HG03196 (cell line): ENCODE measurements at regions not wholly inside any gene's neighbourhood (a gene's known extent, or its start where the extent isn't known, plus 50 kb on each side); places are given as distances from the start of the nearest gene placed in this dataset.
"Not testable (repeated sequence)": the region's sequence is repeated elsewhere in the genome, so short reads cannot be mapped to it uniquely, and the experiment has no call there.

Experiments used
- ATAC-seq: cut with Tn5 transposase; IDR thresholded peaks from one replicate; pipeline ENCODE4 v1.9.1; 2021; ENCODE audit not compliant: unreplicated experiment

DNA sequence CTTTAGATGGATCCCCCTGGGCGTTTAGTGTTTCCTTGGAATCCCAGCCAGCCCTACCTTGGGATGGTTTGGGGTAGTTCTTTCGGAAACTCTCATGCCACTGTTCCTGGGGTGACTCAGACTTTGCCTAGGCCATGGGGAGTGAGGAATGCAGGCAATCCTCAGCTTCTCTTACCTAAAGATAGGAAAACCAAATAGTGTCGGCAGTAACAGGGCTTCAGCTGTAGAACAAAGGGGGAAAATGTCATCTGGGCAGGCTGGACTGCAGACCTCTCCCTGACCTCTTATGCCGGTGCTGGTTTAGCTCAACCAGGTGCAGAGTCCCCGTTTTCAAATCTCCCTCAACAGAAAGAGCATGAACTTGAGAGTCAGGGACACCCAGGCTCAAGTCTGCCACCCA lies 252.1 kb downstream of the TSN start:
- no peak for ATAC-seq

GRCh38 chr2:122009561-122009960 lies 254.1 kb downstream of the TSN start:
- ATAC-seq: no peak

GRCh38 chr2:122011493-122012270 lies 256.2 kb downstream of the TSN start:
- ATAC-seq: no peak

GRCh38 chr2:122018736-122019135 lies 263.3 kb downstream of the TSN start:
- ATAC-seq: no peak

GRCh38 chr2:122019724-122020123 lies 264.3 kb downstream of the TSN start:
- no peak for ATAC-seq

GRCh38 chr2:122020377-122020776 lies 264.9 kb downstream of the TSN start:
- ATAC-seq: no peak

DNA sequence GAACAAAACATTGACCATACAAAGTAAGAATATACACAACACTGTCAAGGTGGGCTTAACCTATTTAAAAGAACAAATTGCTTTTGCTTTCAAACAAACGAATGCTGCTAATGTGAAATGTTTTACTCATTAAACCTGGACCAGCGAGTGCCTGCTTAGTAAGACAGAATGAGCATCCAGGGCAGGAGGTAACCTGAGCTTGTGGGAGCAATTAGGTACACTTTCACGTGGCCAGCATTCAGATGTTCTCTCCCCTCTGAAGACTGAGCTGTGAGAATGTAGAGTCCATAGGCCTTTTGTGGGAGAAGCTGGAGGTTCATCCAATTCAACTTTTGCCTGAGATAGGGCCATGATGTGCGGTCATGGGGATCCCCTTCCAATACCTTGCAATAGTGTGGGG lies 266.5 kb downstream of the TSN start:
- no peak for ATAC-seq

- ATAC-seq: no peak
These were observed 267.1 kb downstream of the TSN start for GRCh38 chr2:122022531-122022930.

DNA sequence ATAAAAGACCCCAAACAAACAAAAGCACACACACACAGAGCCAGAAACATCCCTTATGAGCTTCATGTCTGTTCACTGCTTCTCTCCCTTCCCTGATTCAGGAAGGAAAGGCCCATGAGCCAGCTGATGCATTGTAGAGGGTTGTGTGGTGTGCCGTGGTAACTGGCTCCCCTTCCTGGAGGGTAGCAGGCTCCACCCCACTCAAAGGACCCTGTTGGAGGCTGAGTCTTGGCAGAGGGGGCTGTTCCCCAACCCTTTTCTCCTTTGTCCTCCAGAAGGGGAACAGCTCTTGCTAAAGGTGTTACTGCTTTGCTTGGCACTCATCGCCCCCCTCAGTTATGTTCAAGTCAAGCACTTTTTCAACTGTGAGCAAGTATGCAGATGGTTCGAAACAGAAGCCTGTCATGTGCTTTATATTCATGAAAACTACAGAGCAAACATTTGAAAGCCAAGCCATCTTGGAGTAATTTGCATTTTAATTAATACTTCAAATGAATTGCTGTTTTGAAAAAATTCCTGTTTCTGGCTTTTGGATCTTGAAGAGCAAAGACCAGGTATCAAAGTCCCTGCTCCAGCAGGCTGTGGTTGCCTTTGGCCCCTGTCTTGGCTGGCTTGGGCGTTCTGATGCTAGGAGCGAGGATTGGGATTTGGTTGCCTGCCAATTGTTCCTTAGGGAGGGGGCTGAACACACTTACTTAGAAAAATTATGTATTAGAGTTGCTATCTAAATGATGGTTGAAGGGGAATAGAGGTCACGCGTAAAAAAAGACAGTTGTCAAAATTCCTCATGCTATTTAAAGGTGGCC lies 267.8 kb downstream of the TSN start:
- no peak for ATAC-seq

DNA sequence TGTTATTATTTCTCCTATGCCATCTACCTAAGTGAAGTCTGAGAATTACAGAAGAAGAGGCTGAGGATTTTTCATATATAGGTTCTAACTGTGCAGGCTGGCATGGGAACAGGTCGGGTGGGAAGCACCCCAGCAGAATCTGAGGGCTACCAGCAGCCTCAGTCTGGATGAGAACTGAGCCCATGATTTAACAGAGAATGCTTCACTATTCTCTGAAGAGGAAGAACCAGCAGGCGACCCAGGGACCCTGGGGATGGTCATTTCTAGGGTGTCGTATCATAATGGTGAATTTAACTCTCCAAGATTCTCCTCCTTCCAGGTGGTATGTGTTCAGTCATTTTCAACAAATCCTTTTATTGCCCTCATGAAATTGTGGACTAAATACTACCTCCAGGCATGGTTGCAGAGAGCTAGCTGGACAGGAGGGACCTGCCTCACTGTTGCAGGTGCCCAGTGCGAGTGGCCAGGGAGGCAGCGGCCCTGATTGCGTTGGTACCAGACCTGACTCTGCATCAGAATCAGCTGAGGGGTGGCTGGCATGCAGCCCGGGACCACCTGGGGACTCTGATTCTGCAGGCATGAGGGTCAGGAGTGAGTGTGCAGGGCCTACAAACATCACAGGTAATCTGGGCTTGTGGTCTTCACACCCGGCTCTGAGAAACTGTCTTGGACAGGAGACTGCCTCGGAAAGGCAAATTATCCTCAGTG lies 272.2 kb downstream of the TSN start:
- no peak for ATAC-seq

GRCh38 chr2:122028371-122029100 lies 273.1 kb downstream of the TSN start:
- no peak for ATAC-seq

GRCh38 chr2:122029456-122029855 lies 274.0 kb downstream of the TSN start:
- no peak for ATAC-seq

- no peak for ATAC-seq
These were observed 274.5 kb downstream of the TSN start for GRCh38 chr2:122029945-122030344.

DNA sequence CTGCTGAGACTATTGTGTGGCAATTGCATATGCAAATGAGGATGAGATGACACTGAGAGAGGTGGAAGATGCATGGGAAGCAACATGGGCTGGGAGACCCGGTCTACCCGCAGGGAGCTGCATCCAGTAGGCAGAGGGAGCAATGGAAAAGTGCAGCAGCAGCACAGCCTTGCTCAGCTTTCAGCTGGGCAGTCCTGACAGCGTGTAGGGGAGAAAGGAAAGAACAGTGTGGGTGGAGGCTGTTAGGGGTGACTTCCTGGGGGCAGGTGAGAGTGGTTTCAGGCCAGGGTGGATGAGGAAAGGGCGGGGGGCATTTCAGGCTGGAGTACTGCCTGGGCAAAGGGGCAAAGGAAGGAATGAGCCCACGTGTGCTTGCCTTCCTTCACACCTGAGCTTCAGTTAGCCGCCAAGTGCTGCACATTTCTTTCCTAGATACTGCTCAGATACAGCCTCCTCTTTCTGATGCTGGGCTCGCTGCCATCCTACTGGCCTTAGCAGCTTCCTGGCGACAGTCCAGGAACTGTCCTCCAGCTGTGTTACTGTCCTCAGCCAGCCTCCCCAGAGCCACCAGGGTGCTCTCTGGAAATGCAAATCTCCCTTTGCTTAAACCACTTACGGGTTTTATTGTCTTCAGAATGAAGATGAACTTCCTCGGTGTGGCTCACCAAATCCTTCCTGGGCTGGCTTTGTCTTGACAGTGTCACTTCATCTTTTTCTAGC lies 276.3 kb downstream of the TSN start:
- ATAC-seq: no peak

GRCh38 chr2:122032264-122032645 lies 276.8 kb downstream of the TSN start:
- no peak for ATAC-seq

DNA sequence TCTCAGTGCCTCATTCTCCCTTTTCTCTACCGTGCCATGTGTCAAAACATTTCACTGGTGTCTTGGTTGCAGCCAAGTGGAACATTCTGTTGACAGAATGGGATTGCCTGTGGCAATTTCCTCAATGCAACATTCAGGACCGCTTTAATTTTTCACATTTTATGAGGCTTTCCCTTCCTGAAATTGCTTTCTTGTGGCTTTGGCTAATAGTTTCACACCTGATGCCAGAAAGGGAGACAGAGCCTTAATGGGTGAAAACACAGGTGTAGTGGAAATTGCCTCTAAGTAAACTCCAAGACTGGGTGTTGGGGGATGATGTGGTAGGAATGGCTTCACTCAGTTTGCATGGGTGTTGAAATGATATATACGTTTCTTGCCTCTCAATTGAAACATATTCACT lies 278.3 kb downstream of the TSN start:
- ATAC-seq: no peak

DNA sequence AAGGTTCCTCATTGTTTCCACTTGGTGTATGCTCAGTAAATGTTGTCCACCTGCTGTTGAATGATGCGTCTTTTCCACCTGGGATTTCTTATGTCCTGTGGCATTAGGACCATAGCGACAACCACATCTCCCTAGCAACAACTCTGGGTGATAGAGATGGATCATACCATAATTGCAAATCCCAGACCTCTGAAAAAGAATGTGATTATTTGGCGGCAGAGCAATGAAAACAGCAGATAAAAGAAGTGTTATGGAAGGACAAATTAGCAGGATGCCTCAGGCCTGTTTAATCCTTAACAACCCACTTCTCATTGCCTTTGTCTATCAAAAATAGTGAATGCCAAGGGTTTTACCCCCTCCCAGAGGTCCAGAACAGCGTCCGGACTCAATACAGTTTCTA lies 278.9 kb downstream of the TSN start:
- ATAC-seq: no peak

DNA sequence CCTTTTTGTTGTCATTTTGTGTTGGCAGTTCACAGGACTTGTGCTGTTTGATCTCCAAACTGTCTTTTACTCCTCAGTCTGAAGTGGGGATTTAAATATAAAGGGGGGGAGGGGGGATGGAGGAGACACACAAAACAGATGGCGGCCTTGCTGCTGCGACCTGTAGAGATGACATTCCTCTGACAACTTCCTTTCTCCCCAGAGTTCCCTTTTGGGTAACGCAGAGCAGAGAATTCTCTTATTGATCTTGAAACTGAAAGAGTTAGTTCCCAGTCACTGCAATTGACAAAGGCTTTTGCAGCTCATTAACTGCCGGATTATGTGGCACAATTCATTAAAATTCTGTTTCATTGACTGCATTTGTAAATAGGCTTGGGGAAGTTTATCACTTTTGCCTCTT lies 279.3 kb downstream of the TSN start:
- ATAC-seq: no peak

- ATAC-seq: not testable (repeated sequence)
These were observed 283.4 kb downstream of the TSN start for GRCh38 chr2:122038816-122039215.

DNA sequence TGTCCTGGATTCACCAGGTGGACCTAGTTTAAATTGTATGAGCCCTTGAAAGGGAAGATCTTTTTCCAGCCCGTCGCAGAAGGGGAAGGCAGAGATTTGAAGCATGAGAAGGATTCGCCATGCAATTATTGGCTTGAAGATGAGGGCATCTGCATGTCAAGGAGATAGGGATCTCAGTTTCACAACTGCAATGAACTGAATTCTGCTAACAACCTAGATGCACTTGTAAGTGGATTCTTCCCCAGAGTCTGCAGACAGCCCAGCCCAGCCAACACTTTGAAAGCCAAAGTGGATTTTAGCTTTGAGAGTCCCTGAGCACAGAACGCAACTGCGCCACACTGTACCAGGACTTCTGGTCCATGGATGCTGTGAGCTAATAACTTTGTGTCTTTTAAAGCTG lies 286.0 kb downstream of the TSN start:
- no peak for ATAC-seq
